ENCODE measurements at regions not wholly inside any gene's neighbourhood (a gene's known extent, or its start where the extent isn't known, plus 50 kb on each side); places are given as distances from the start of the nearest gene placed in this dataset.

DNA sequence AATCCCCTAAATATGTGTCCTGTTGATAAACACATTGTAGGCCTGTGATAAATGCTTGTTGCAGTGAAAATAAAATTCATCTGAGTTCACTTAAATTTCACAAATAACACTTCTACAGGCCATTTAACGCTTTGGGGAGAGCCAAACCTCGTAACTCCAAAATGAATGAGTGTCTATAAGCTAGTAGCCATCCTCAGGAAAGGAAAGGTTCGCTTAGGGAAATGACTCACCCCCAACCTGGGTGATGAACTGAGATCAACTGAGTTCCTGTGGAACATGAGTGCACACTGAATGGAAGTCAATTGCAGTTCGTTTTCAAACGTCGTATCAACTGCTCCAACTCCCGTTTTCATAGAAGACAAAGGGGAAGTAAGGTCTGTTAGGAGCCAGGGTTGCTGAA, 527.6 kb upstream of the ID2 start:
- peaks cover 0 to 3% (median 3%) of the 10 kb centered on the region in 3 experiments; a peak in 1 of 7 replicates for H3K36me3 Mint-ChIP-seq (ENCODE audit: insufficient read depth in 1 of 3, low read depth in 3 of 3)
- no peak overlapping the region for H2BK15ac ChIP-seq (ENCODE audit: low read depth, low read length)
- H2BK120ac ChIP-seq (ENCODE audit: low read depth, low read length, poor library complexity, severe bottlenecking), result no peak overlapping the region
- DNase-seq, result no peak
- no peak overlapping the region for H3T11ph ChIP-seq (ENCODE audit: low read length)
- H3K9me3 Mint-ChIP-seq, result peaks cover 3% of the 10 kb centered on the region in 2 experiments; a peak in 3 of 5 replicates
- no CpG with 5 or more reads among the region's 7 CpGs for WGBS (ENCODE audit: extremely low coverage, insufficient read length, low lambda C conversion rate)
- H3K9me3 ChIP-seq (ENCODE audit: control insufficient read depth, low read depth, low read length), result no peaks in the 10 kb centered on the region
- no peaks in the 10 kb centered on the region for H4K20me1 ChIP-seq (ENCODE audit: control insufficient read depth, insufficient read depth, insufficient read length)
- no peak overlapping the region for H4K91ac ChIP-seq (ENCODE audit: insufficient read length, low read depth, low read length)
- peaks cover 5% of the 10 kb centered on the region; the same call in 1 of the 2 replicates for H3K4me1 ChIP-seq (ENCODE audit: insufficient read depth, low read length)
- H3K4me2 ChIP-seq (ENCODE audit: insufficient read depth, insufficient read length, low read length), result no peak overlapping the region
- no peak overlapping the region for H4K8ac ChIP-seq (replicated peaks; ENCODE audit: insufficient read length, low read depth, low read length)
- no peak overlapping the region for H2AFZ ChIP-seq (ENCODE audit: low read length)
- H3K27me3 ChIP-seq (ENCODE audit: insufficient read depth, low read length), result no peaks in the 10 kb centered on the region
- H2BK20ac ChIP-seq (ENCODE audit: low read depth, low read length, poor library complexity, severe bottlenecking), result no peak overlapping the region
- H3K18ac ChIP-seq (ENCODE audit: insufficient read length, low read depth, low read length), result no peak overlapping the region
- no peak overlapping the region for H4K5ac ChIP-seq (ENCODE audit: insufficient read length, low read depth, low read length)
- no peak overlapping the region for H3K23ac ChIP-seq (ENCODE audit: insufficient read length, low read depth, low read length)
- no peak overlapping the region for H2BK12ac ChIP-seq (ENCODE audit: insufficient read length, low read depth, low read length)
- no peak overlapping the region for H3K9ac ChIP-seq (ENCODE audit: extremely low read depth, insufficient read length, low read length)
- H3K79me1 ChIP-seq (ENCODE audit: insufficient read depth, low read depth, low read length, poor library complexity, severe bottlenecking), result no peaks in the 10 kb centered on the region
- H2AK5ac ChIP-seq (ENCODE audit: insufficient read length, low read length), result no peak overlapping the region
- no peaks in the 10 kb centered on the region for H3K79me2 ChIP-seq (ENCODE audit: insufficient read depth, low read length)
- H3K23me2 ChIP-seq (ENCODE audit: insufficient read length, low read depth, low read length, poor library complexity, severe bottlenecking), result no peaks in the 10 kb centered on the region
- no peaks in the 10 kb centered on the region for H3K27me3 Mint-ChIP-seq (ENCODE audit: low read depth)
- no peak overlapping the region for H2BK5ac ChIP-seq (ENCODE audit: insufficient read length, low read length)
- no peak overlapping the region for H3K56ac ChIP-seq (ENCODE audit: insufficient read length, low read depth, low read length)
- H3K27ac Mint-ChIP-seq, result no peak overlapping the region
- H3K4ac ChIP-seq (ENCODE audit: low read depth, low read length), result no peak overlapping the region
- H3K4me1 Mint-ChIP-seq, result peaks cover 20 to 26% of the 10 kb centered on the region in 2 experiments
- TF ChIP-seq, protein P1, sequence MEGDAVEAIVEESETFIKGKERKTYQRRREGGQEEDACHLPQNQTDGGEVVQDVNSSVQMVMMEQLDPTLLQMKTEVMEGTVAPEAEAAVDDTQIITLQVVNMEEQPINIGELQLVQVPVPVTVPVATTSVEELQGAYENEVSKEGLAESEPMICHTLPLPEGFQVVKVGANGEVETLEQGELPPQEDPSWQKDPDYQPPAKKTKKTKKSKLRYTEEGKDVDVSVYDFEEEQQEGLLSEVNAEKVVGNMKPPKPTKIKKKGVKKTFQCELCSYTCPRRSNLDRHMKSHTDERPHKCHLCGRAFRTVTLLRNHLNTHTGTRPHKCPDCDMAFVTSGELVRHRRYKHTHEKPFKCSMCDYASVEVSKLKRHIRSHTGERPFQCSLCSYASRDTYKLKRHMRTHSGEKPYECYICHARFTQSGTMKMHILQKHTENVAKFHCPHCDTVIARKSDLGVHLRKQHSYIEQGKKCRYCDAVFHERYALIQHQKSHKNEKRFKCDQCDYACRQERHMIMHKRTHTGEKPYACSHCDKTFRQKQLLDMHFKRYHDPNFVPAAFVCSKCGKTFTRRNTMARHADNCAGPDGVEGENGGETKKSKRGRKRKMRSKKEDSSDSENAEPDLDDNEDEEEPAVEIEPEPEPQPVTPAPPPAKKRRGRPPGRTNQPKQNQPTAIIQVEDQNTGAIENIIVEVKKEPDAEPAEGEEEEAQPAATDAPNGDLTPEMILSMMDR (conservative IDR thresholded peaks at IDR 0.05), result no peak
- H3K4me3 Mint-ChIP-seq, result no peak overlapping the region
- H3K14ac ChIP-seq (ENCODE audit: insufficient read depth, low read length), result no peak overlapping the region
- H3K27ac ChIP-seq (ENCODE audit: insufficient read length, low read depth, low read length), result no peak overlapping the region

All from H9 (cell line).